ENCODE measurements at regions not wholly inside any gene's neighbourhood (a gene's known extent, or its start where the extent isn't known, plus 50 kb on each side); places are given as distances from the start of the nearest gene placed in this dataset.

- H3K27ac Mint-ChIP-seq = no peak overlapping the region
- no peaks in the 10 kb centered on the region for H3K4me1 Mint-ChIP-seq (ENCODE audit: low read depth)
- no peak for ATAC-seq
- no peaks in the 10 kb centered on the region for H3K9me3 Mint-ChIP-seq
- no peak for DNase-seq
- intact Hi-C loops (cut with micrococcal nuclease) = no loop called here
- no peak for TF ChIP-seq CTCF (IDR thresholded peaks at IDR 0.05)
- H3K36me3 Mint-ChIP-seq (ENCODE audit: low read depth) = no peaks in the 10 kb centered on the region
- H3K4me3 Mint-ChIP-seq = no peak overlapping the region
- CTCF ChIA-PET = no interaction called here
- POLR2A ChIA-PET = no interaction called here
- H3K27me3 Mint-ChIP-seq = no peaks in the 10 kb centered on the region
Observed at GRCh38 chr1:103220631-103221041, 112.3 kb upstream of the COL11A1 start.

- intact Hi-C loops (cut with micrococcal nuclease) = no loop called here
- ChIA-PET CTCF (no interaction called here), POLR2A (no interaction called here)
- H3K36me3 Mint-ChIP-seq (ENCODE audit: low read depth) = no peaks in the 10 kb centered on the region
- no peak for TF ChIP-seq CTCF (IDR thresholded peaks at IDR 0.05)
- H3K4me1 Mint-ChIP-seq (ENCODE audit: low read depth) = no peaks in the 10 kb centered on the region
- H3K9me3 Mint-ChIP-seq = no peaks in the 10 kb centered on the region
- H3K27me3 Mint-ChIP-seq = no peaks in the 10 kb centered on the region
- no peak for DNase-seq
- H3K27ac Mint-ChIP-seq = no peak overlapping the region
- ATAC-seq = no peak
- H3K4me3 Mint-ChIP-seq = no peak overlapping the region
Observed at GRCh38 chr1:103218821-103219220, 110.5 kb upstream of the COL11A1 start.

GRCh38 chr1:103218369-103218768 lies 110.0 kb upstream of the COL11A1 start:
- ChIA-PET POLR2A (no interaction called here), CTCF (no interaction called here)
- Mint-ChIP-seq H3K9me3 (no peaks in the 10 kb centered on the region), H3K4me1 (ENCODE audit: low read depth) (no peaks in the 10 kb centered on the region), H3K4me3 (no peak overlapping the region), H3K27me3 (no peaks in the 10 kb centered on the region), H3K27ac (no peak overlapping the region), H3K36me3 (ENCODE audit: low read depth) (no peaks in the 10 kb centered on the region)
- no peak for ATAC-seq
- TF ChIP-seq CTCF (IDR thresholded peaks at IDR 0.05) = no peak
- no peak for DNase-seq
- intact Hi-C loops (cut with micrococcal nuclease) = no loop called here

GRCh38 chr1:103211073-103211472 lies 102.8 kb upstream of the COL11A1 start:
- intact Hi-C loops (cut with micrococcal nuclease) = no loop called here
- CTCF ChIA-PET = no interaction called here
- Mint-ChIP-seq H3K27me3 (no peaks in the 10 kb centered on the region), H3K4me3 (no peak overlapping the region), H3K36me3 (ENCODE audit: low read depth) (no peaks in the 10 kb centered on the region), H3K27ac (no peak overlapping the region), H3K4me1 (ENCODE audit: low read depth) (no peaks in the 10 kb centered on the region), H3K9me3 (no peaks in the 10 kb centered on the region)
- POLR2A ChIA-PET = no interaction called here
- no peak for DNase-seq
- TF ChIP-seq CTCF (IDR thresholded peaks at IDR 0.05) = no peak
- no peak for ATAC-seq

- POLR2A ChIA-PET = no interaction called here
- H3K27me3 Mint-ChIP-seq = no peaks in the 10 kb centered on the region
- intact Hi-C loops (cut with micrococcal nuclease) = no loop called here
- CTCF ChIA-PET = no interaction called here
- no peak for ATAC-seq
- no peak overlapping the region for H3K27ac Mint-ChIP-seq
- H3K4me3 Mint-ChIP-seq = no peak overlapping the region
- H3K36me3 Mint-ChIP-seq (ENCODE audit: low read depth) = no peaks in the 10 kb centered on the region
- DNase-seq = no peak
- no peaks in the 10 kb centered on the region for H3K4me1 Mint-ChIP-seq (ENCODE audit: low read depth)
- TF ChIP-seq CTCF (IDR thresholded peaks at IDR 0.05) = no peak
- no peaks in the 10 kb centered on the region for H3K9me3 Mint-ChIP-seq
Observed at GRCh38 chr1:103208844-103209243, 100.5 kb upstream of the COL11A1 start.
